HEK293T (cell line): ENCODE measurements at regions not wholly inside any gene's neighbourhood (a gene's known extent, or its start where the extent isn't known, plus 50 kb on each side); places are given as distances from the start of the nearest gene placed in this dataset.

Experiments used
- ARNT ChIP-seq: fragments of 450-650 bp; IDR thresholded peaks from 2 replicates; pipeline ENCODE4 v1.6.1; 2017; ENCODE audit warnings: mild to moderate bottlenecking
- SP1 ChIP-seq: fragments of 450-650 bp; IDR thresholded peaks from 2 replicates; pipeline ENCODE4 v1.6.1; 2017

DNA sequence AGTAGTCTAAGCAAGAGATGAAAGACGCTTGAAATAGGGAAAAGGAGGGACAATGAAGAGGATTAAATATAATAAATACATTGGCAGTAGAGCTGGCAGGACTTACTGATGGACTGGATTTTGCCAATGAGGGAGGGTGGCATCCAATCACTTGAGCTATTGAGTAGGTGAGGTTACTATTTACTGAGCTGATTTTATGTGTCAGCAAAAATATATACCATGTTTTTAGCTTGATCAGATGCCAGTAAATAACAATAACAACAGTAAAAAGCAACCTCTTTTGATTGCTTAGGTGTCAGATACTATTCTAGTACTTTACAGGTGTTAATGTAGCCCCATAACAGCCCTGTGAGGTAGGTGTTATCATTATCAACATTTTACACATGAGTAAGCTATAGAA lies 187.5 kb upstream of the LMNTD1 start:
- TF ChIP-seq SP1 = no peak
- no peak for TF ChIP-seq ARNT
